ENCODE measurements at regions not wholly inside any gene's neighbourhood (a gene's known extent, or its start where the extent isn't known, plus 50 kb on each side); places are given as distances from the start of the nearest gene placed in this dataset.
A peak's percentile ranks its signal among the peaks of the same experiment; 100 is the strongest.

- WGBS, 4 donors = 68 to 79% (median 69%) methylated on average over 4 of the region's 4 CpGs
- ATAC-seq (peak in 2 of 4 donors; percentile 61 to 71), DNase-seq (no peak)
- intact Hi-C loops (cut with DNase I) = no loop called here
- H3K9me3 ChIP-seq = no peaks in the 10 kb centered on the region
- H3K36me3 ChIP-seq = no peaks in the 10 kb centered on the region
- H3K27ac ChIP-seq = peak overlapping the region in 4 of 12 donors; percentile 8 to 43 (median 13)
- H3K4me3 ChIP-seq = no peak overlapping the region
- peaks cover 0 to 7% (median 0%) of the 10 kb centered on the region in 12 donors for H3K4me1 ChIP-seq
- no peaks in the 10 kb centered on the region for H3K27me3 ChIP-seq
- TF ChIP-seq CTCF (IDR thresholded peaks at IDR 0.05) = no peak
- no peak for TF ChIP-seq POLR2A (IDR thresholded peaks at IDR 0.05)
Measured at GRCh38 chr3:147812186-147812911, 403.2 kb downstream of the ZIC1 start.

- peaks cover 0 to 8% (median 0%) of the 10 kb centered on the region in 12 donors for H3K4me1 ChIP-seq
- WGBS, 4 donors = 73 to 78% (median 74%) methylated on average over 4 of the region's 4 CpGs
- H3K36me3 ChIP-seq = no peaks in the 10 kb centered on the region
- H3K27me3 ChIP-seq = no peaks in the 10 kb centered on the region
- H3K4me3 ChIP-seq = no peak overlapping the region
- no peak for ATAC-seq
- H3K27ac ChIP-seq = peak overlapping the region in 1 of 12 donors; percentile 4
- no peak for DNase-seq
- H3K9me3 ChIP-seq = no peaks in the 10 kb centered on the region
- intact Hi-C loops (cut with DNase I) = no loop called here
- TF ChIP-seq CTCF (IDR thresholded peaks at IDR 0.05) = no peak
- no peak for TF ChIP-seq POLR2A (IDR thresholded peaks at IDR 0.05)
Measured at GRCh38 chr3:147813256-147813655, 404.1 kb downstream of the ZIC1 start.

GRCh38 chr3:147816752-147817151 lies 407.6 kb downstream of the ZIC1 start:
- no peaks in the 10 kb centered on the region for H3K27me3 ChIP-seq
- peaks cover 0 to 8% (median 0%) of the 10 kb centered on the region in 12 donors for H3K4me1 ChIP-seq
- H3K36me3 ChIP-seq = no peaks in the 10 kb centered on the region
- 32 to 44% (median 39%) methylated on average over 6 of the region's 6 CpGs for WGBS, 4 donors
- intact Hi-C loops (cut with DNase I) = no loop called here
- DNase-seq (peak in 4 of 5 donors; percentile 47 to 58 (median 55)), ATAC-seq (peak in 3 of 4 donors; percentile 59 to 91 (median 62))
- no peak for TF ChIP-seq POLR2A (IDR thresholded peaks at IDR 0.05)
- no peak for TF ChIP-seq CTCF (IDR thresholded peaks at IDR 0.05)
- peak overlapping the region in 2 of 12 donors; percentile 13 to 37 for H3K27ac ChIP-seq
- no peaks in the 10 kb centered on the region for H3K9me3 ChIP-seq
- no peak overlapping the region for H3K4me3 ChIP-seq

- no peaks in the 10 kb centered on the region for H3K36me3 ChIP-seq
- DNase-seq = no peak
- no peaks in the 10 kb centered on the region for H3K9me3 ChIP-seq
- ATAC-seq = no peak
- intact Hi-C loops (cut with DNase I) = no loop called here
- H3K4me3 ChIP-seq = no peak overlapping the region
- no peaks in the 10 kb centered on the region for H3K4me1 ChIP-seq
- TF ChIP-seq CTCF (IDR thresholded peaks at IDR 0.05) = no peak
- TF ChIP-seq POLR2A (IDR thresholded peaks at IDR 0.05) = no peak
- no peak overlapping the region for H3K27ac ChIP-seq
- H3K27me3 ChIP-seq = no peaks in the 10 kb centered on the region
Measured at GRCh38 chr3:147832611-147833010, 423.4 kb downstream of the ZIC1 start.
